GM23338 (cell line): ENCODE measurements at regions not wholly inside any gene's neighbourhood (a gene's known extent, or its start where the extent isn't known, plus 50 kb on each side); places are given as distances from the start of the nearest gene placed in this dataset.

Source experiments
- ATAC-seq: fragments of 200-7000 bp; cut with Tn5 transposase; 3 replicates; pipeline ENCODE4 v1.9.1; 2020
- DNase-seq: peaks from one replicate; pipeline ENCODE4 v3.0.0-alpha.2; 2015; ENCODE audit warnings: low spot score
- H2AFZ ChIP-seq: fragments of 200-600 bp; sonication (generic); 2 replicates; pipeline ENCODE4 v1.8.0; 2016; ENCODE audit warnings: antibody characterized with exemption, mild to moderate bottlenecking, moderate library complexity
- H3F3A ChIP-seq: fragments of 200-600 bp; sonication (generic); replicated peaks from 2 replicates; pipeline ENCODE4 v1.8.0; 2017; ENCODE audit warnings: antibody characterized with exemption, mixed run types, low read depth
- H3K27ac ChIP-seq: fragments of 200-600 bp; sonication (generic); 2 replicates; pipeline ENCODE4 v1.6.1; 2016; ENCODE audit warnings: low read depth
- H3K27me3 ChIP-seq: fragments of 200-600 bp; sonication (generic); 2 replicates; pipeline ENCODE4 v1.8.0; 2016; ENCODE audit warnings: mild to moderate bottlenecking, mixed run types, moderate library complexity; ENCODE audit not compliant: insufficient read depth
- H3K36me3 ChIP-seq: fragments of 200-600 bp; sonication (generic); 2 replicates; pipeline ENCODE4 v1.8.0; 2016; ENCODE audit warnings: mild to moderate bottlenecking; ENCODE audit not compliant: insufficient read depth
- H3K4me1 ChIP-seq: fragments of 200-600 bp; sonication (generic); 2 replicates; pipeline ENCODE4 v1.8.0; 2016; ENCODE audit warnings: mild to moderate bottlenecking, moderate library complexity; ENCODE audit not compliant: insufficient read depth
- H3K4me2 ChIP-seq: fragments of 200-600 bp; sonication (generic); 2 replicates; pipeline ENCODE4 v1.7.1; 2017; ENCODE audit warnings: mixed run types
- H3K4me3 ChIP-seq: fragments of 200-600 bp; sonication (generic); 2 replicates; pipeline ENCODE4 v1.6.1; 2016; ENCODE audit warnings: mixed run types
- H3K79me2 ChIP-seq: fragments of 200-600 bp; sonication (generic); replicated peaks from 2 replicates; pipeline ENCODE4 v1.8.0; 2017; ENCODE audit warnings: mild to moderate bottlenecking; ENCODE audit not compliant: insufficient read depth
- H3K9me2 ChIP-seq: fragments of 200-600 bp; sonication (generic); 2 replicates; pipeline ENCODE4 v1.8.0; 2017; ENCODE audit not compliant: insufficient read depth
- H4K20me1 ChIP-seq: fragments of 200-600 bp; sonication (generic); replicated peaks from 2 replicates; pipeline ENCODE4 v1.8.0; 2017; ENCODE audit warnings: mild to moderate bottlenecking; ENCODE audit not compliant: insufficient read depth
- H3K27ac Mint-ChIP-seq: 2 replicates; pipeline ENCODE4 v1.8.0; 2020; ENCODE audit warnings: inconsistent platforms, mild to moderate bottlenecking, moderate library complexity, mixed read lengths
- H3K27me3 Mint-ChIP-seq: 3 replicates; pipeline ENCODE4 v1.8.0; 2022; ENCODE audit warnings: low read depth, mild to moderate bottlenecking, moderate library complexity, mixed read lengths, inconsistent platforms; ENCODE audit not compliant: insufficient read depth, poor library complexity
- H3K36me3 Mint-ChIP-seq: 3 replicates; pipeline ENCODE4 v1.8.0; 2021; ENCODE audit warnings: low read depth, mild to moderate bottlenecking, inconsistent platforms, moderate library complexity, mixed read lengths
- H3K4me1 Mint-ChIP-seq: 3 replicates; pipeline ENCODE4 v1.8.0; 2020; ENCODE audit warnings: mild to moderate bottlenecking, inconsistent platforms, mixed read lengths
- H3K4me3 Mint-ChIP-seq: 3 replicates; pipeline ENCODE4 v1.8.0; 2021; ENCODE audit warnings: moderate library complexity, mild to moderate bottlenecking, inconsistent platforms, mixed read lengths
- H3K9me3 Mint-ChIP-seq: 3 replicates; pipeline ENCODE4 v1.8.0; 2020; ENCODE audit warnings: moderate library complexity, mild to moderate bottlenecking, inconsistent platforms, mixed read lengths
- CREB1 ChIP-seq: fragments of 250-450 bp; sonication (Bioruptor Pico); IDR thresholded peaks from 2 replicates; pipeline ENCODE4 v1.5.0; 2020; ENCODE audit warnings: low read depth, mild to moderate bottlenecking, moderate library complexity
- CTCF ChIP-seq, 2 experiments: fragments of 200-600 bp in 1 of 2; sonication (generic) in 1 of 2; conservative IDR thresholded peaks; 2 replicates each; pipeline versions ENCODE4 v1.5.1 to v1.6.1; 2016 to 2017; ENCODE audit warnings: antibody characterized with exemption in 2 of 2, low read depth in 2 of 2, mild to moderate bottlenecking in 2 of 2, moderate library complexity in 1 of 2
- ETS1 ChIP-seq: IDR thresholded peaks from 2 replicates; pipeline ENCODE4 v1.6.1; 2016; ENCODE audit warnings: antibody characterized with exemption
- EZH2phosphoT487 ChIP-seq: fragments of 200-600 bp; sonication (generic); IDR thresholded peaks from one replicate; pipeline ENCODE4 v1.8.1; 2018; ENCODE audit warnings: antibody characterized with exemption; ENCODE audit not compliant: unreplicated experiment
- JUNB ChIP-seq: IDR thresholded peaks from one replicate; pipeline ENCODE4 v1.6.1; 2016; ENCODE audit warnings: antibody characterized with exemption; ENCODE audit not compliant: unreplicated experiment
- NANOG ChIP-seq: IDR thresholded peaks from 2 replicates; pipeline ENCODE4 v1.6.1; 2016; ENCODE audit warnings: antibody characterized with exemption, borderline replicate concordance
- REST ChIP-seq: IDR thresholded peaks from one replicate; pipeline ENCODE4 v1.6.1; 2018; ENCODE audit warnings: antibody characterized with exemption; ENCODE audit not compliant: unreplicated experiment
- STAT1 ChIP-seq: IDR thresholded peaks from one replicate; pipeline ENCODE4 v1.6.1; 2016; ENCODE audit warnings: antibody characterized with exemption; ENCODE audit not compliant: unreplicated experiment
- ZNF114 ChIP-seq: fragments of 250-450 bp; sonication (Bioruptor Pico); IDR thresholded peaks from 2 replicates; pipeline ENCODE4 v1.5.0; 2020; ENCODE audit warnings: mild to moderate bottlenecking, moderate library complexity
- ZNF331 ChIP-seq: fragments of 250-450 bp; sonication (Bioruptor Pico); IDR thresholded peaks from 2 replicates; pipeline ENCODE4 v1.5.0; 2020; ENCODE audit warnings: low read depth, mild to moderate bottlenecking, moderate library complexity
- ZNF462 ChIP-seq: fragments of 250-450 bp; sonication (Bioruptor Pico); IDR thresholded peaks from 2 replicates; pipeline ENCODE4 v1.5.0; 2020; ENCODE audit warnings: mild to moderate bottlenecking, moderate library complexity

GRCh38 chr2:129726216-129726615 is 253.2 kb upstream of the RAB6C start:
- TF ChIP-seq JUNB (no peak), EZH2phosphoT487 (no peak), STAT1 (no peak), NANOG (no peak), CREB1 (no peak), ZNF462 (CRISPR knock-in tag) (no peak), REST (no peak), CTCF (conservative IDR thresholded peaks at IDR 0.05; ENCODE audit: low read depth in 2 of 2) (no peak), ZNF331 (no peak), ZNF114 (CRISPR knock-in tag) (no peak), ETS1 (no peak)
- Histone ChIP-seq H2AFZ (no peak overlapping the region), H3K9me2 (0 out of 2 replicates have a peak, but pooled peaks cover 2% of the 10 kb centered on the region), H3F3A (no peaks in the 10 kb centered on the region), H4K20me1 (no peaks in the 10 kb centered on the region), H3K4me3 (no peak overlapping the region), H3K4me2 (no peak overlapping the region), H3K27ac (no peak overlapping the region), H3K4me1 (0 out of 2 replicates have a peak, but pooled peaks cover 2% of the 10 kb centered on the region), H3K36me3 (no peaks in the 10 kb centered on the region), H3K79me2 (no peaks in the 10 kb centered on the region), H3K27me3 (no peaks in the 10 kb centered on the region)
- H3K36me3 Mint-ChIP-seq, result no peaks in the 10 kb centered on the region
- H3K27me3 Mint-ChIP-seq, result peaks cover 3% of the 10 kb centered on the region
- H3K4me3 Mint-ChIP-seq, result no peak overlapping the region
- no peak overlapping the region for H3K27ac Mint-ChIP-seq
- H3K9me3 Mint-ChIP-seq, result no peaks in the 10 kb centered on the region
- no peak for ATAC-seq
- DNase-seq, result no peak
- H3K4me1 Mint-ChIP-seq, result peaks cover 22% of the 10 kb centered on the region
